Fibroblast of lung (primary cell): ENCODE measurements at regions not wholly inside any gene's neighbourhood (a gene's known extent, or its start where the extent isn't known, plus 50 kb on each side); places are given as distances from the start of the nearest gene placed in this dataset.

Source experiments
- DNase-seq, 2 donors: peaks; one replicate each; pipeline versions ENCODE4 v3.0.0 to v3.0.0-alpha.2; 2010; ENCODE audit warnings: low read depth in 2 of 2
- H2AFZ ChIP-seq: 2 replicates; pipeline ENCODE4 v1.5.1; 2012; ENCODE audit warnings: low read length, control low read depth, inconsistent platforms
- H3K27ac ChIP-seq: 2 replicates; pipeline ENCODE4 v1.5.1; 2011; ENCODE audit warnings: low read length, control low read depth; ENCODE audit not compliant: insufficient read depth
- H3K27me3 ChIP-seq: 2 replicates; pipeline ENCODE4 v1.5.1; 2011; ENCODE audit warnings: mild to moderate bottlenecking, low read length; ENCODE audit not compliant: control insufficient read depth, insufficient read depth
- H3K36me3 ChIP-seq: 2 replicates; pipeline ENCODE4 v1.5.1; 2011; ENCODE audit warnings: low read length; ENCODE audit not compliant: control insufficient read depth, insufficient read depth
- H3K4me1 ChIP-seq: 2 replicates; pipeline ENCODE4 v1.5.1; 2011; ENCODE audit warnings: low read length; ENCODE audit not compliant: control insufficient read depth, insufficient read depth; ENCODE audit errors: extremely low read depth
- H3K4me2 ChIP-seq: 2 replicates; pipeline ENCODE4 v1.5.1; 2011; ENCODE audit warnings: low read length, control low read depth; ENCODE audit not compliant: insufficient read depth; ENCODE audit errors: extremely low read depth
- H3K4me3 ChIP-seq, 4 experiments: fragments of 200-600 bp in 1 of 4; sonication (generic) in 1 of 4; replicated peaks in 1 of 4; 2 replicates each; pipeline ENCODE4 v1.5.1; 2011 to 2016; ENCODE audit warnings: low read length in 4 of 4, low read depth in 3 of 4, mild to moderate bottlenecking in 3 of 4, control low read depth in 2 of 4, inconsistent platforms in 1 of 4, mixed read lengths in 1 of 4; ENCODE audit not compliant: insufficient read depth in 1 of 4; ENCODE audit errors: control extremely low read depth in 1 of 4
- H3K79me2 ChIP-seq: 2 replicates; pipeline ENCODE4 v1.5.1; 2012; ENCODE audit warnings: mild to moderate bottlenecking, low read length, inconsistent platforms; ENCODE audit not compliant: control insufficient read depth, insufficient read depth
- H3K9ac ChIP-seq: 2 replicates; pipeline ENCODE4 v1.5.1; 2011; ENCODE audit warnings: mild to moderate bottlenecking, low read length, control low read depth; ENCODE audit not compliant: insufficient read depth
- H3K9me3 ChIP-seq: 2 replicates; pipeline ENCODE4 v1.5.1; 2012; ENCODE audit warnings: low read depth, low read length; ENCODE audit not compliant: control insufficient read depth, insufficient read depth
- H4K20me1 ChIP-seq: 2 replicates; pipeline ENCODE4 v1.5.1; 2011; ENCODE audit warnings: low read length; ENCODE audit not compliant: control insufficient read depth, insufficient read depth; ENCODE audit errors: extremely low read depth
- EZH2 ChIP-seq: IDR thresholded peaks from 2 replicates; pipeline ENCODE4 v1.5.1; 2012; ENCODE audit warnings: low read length, control low read depth, mild to moderate bottlenecking; ENCODE audit errors: missing control alignments
- TF ChIP-seq, protein P1 (sequence below), 2 donors: IDR thresholded peaks in 1 of 2; conservative IDR thresholded peaks in 1 of 2; 1 replicate in 1 of 2; 2 replicates in 1 of 2; pipeline ENCODE4 v1.5.1; 2011 to 2012; ENCODE audit warnings: low read length in 2 of 2, control low read depth in 1 of 2, inconsistent platforms in 1 of 2, low read depth in 1 of 2, mild to moderate bottlenecking in 1 of 2

- DNase-seq, result no peak
- no peak for TF ChIP-seq EZH2
- TF ChIP-seq, protein P1, sequence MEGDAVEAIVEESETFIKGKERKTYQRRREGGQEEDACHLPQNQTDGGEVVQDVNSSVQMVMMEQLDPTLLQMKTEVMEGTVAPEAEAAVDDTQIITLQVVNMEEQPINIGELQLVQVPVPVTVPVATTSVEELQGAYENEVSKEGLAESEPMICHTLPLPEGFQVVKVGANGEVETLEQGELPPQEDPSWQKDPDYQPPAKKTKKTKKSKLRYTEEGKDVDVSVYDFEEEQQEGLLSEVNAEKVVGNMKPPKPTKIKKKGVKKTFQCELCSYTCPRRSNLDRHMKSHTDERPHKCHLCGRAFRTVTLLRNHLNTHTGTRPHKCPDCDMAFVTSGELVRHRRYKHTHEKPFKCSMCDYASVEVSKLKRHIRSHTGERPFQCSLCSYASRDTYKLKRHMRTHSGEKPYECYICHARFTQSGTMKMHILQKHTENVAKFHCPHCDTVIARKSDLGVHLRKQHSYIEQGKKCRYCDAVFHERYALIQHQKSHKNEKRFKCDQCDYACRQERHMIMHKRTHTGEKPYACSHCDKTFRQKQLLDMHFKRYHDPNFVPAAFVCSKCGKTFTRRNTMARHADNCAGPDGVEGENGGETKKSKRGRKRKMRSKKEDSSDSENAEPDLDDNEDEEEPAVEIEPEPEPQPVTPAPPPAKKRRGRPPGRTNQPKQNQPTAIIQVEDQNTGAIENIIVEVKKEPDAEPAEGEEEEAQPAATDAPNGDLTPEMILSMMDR (conservative IDR thresholded peaks at IDR 0.05 in 1 of 2, IDR thresholded peaks at IDR 0.05 in 1 of 2; ENCODE audit: low read depth in 1 of 2, low read length in 2 of 2), result no peak
- H3K27me3 ChIP-seq, result no peaks in the 10 kb centered on the region
Measured at GRCh38 chr1:238129677-238130076, 239.0 kb upstream of the ZP4 start.

GRCh38 chr1:238123201-238123600, 232.5 kb upstream of the ZP4 start:
- H3K9me3 ChIP-seq, result no peaks in the 10 kb centered on the region
- DNase-seq, result no peak
- no peak overlapping the region for H2AFZ ChIP-seq
- no peaks in the 10 kb centered on the region for H4K20me1 ChIP-seq
- H3K4me2 ChIP-seq, result no peak overlapping the region
- no peak overlapping the region for H3K9ac ChIP-seq
- no peaks in the 10 kb centered on the region for H3K27me3 ChIP-seq
- H3K36me3 ChIP-seq, result no peaks in the 10 kb centered on the region
- no peak for TF ChIP-seq EZH2
- TF ChIP-seq, protein P1 (conservative IDR thresholded peaks at IDR 0.05 in 1 of 2, IDR thresholded peaks at IDR 0.05 in 1 of 2; ENCODE audit: low read depth in 1 of 2, low read length in 2 of 2), result no peak
- no peak overlapping the region for H3K4me3 ChIP-seq
- no peak overlapping the region for H3K27ac ChIP-seq
- no peaks in the 10 kb centered on the region for H3K4me1 ChIP-seq
- H3K79me2 ChIP-seq, result no peaks in the 10 kb centered on the region

More at GRCh38 chr1:238129677-238130076, 239.0 kb upstream of the ZP4 start:
- Histone ChIP-seq H3K79me2 (no peaks in the 10 kb centered on the region), H3K27ac (no peak overlapping the region), H2AFZ (no peak overlapping the region), H4K20me1 (no peaks in the 10 kb centered on the region), H3K9me3 (no peaks in the 10 kb centered on the region), H3K4me2 (no peak overlapping the region), H3K4me3 (no peak overlapping the region), H3K36me3 (no peaks in the 10 kb centered on the region), H3K4me1 (no peaks in the 10 kb centered on the region), H3K9ac (no peak overlapping the region)

DNA sequence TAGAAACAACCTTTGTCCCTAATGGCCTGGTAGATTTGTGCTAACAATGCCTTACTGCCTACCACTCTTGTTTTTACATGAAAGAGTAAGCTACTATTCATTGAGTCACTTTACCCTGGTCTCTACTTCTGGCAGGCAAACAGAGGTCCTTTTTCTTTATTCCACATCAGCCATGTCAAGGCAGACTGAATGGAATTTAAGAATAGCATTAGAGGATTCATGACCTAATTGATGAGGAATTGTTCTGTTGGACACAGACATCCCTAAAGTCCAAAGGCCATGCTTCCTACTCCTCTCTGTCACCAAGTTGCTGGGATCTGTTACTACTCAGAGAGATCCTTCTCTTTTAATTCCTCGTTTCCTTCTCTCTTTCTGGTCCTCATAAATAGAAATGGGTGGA, 229.1 kb upstream of the ZP4 start:
- TF ChIP-seq, protein P1 (conservative IDR thresholded peaks at IDR 0.05 in 1 of 2, IDR thresholded peaks at IDR 0.05 in 1 of 2; ENCODE audit: low read depth in 1 of 2, low read length in 2 of 2), result no peak
- no peak for TF ChIP-seq EZH2
- H3K9ac ChIP-seq, result no peak overlapping the region
- H3K4me1 ChIP-seq, result no peaks in the 10 kb centered on the region
- peak in 1 of 2 donors; percentile 17 for DNase-seq
- no peak overlapping the region for H3K4me3 ChIP-seq
- no peaks in the 10 kb centered on the region for H3K9me3 ChIP-seq
- H4K20me1 ChIP-seq, result no peaks in the 10 kb centered on the region
- H3K4me2 ChIP-seq, result no peak overlapping the region
- no peaks in the 10 kb centered on the region for H3K79me2 ChIP-seq
- no peak overlapping the region for H2AFZ ChIP-seq
- H3K27ac ChIP-seq, result no peak overlapping the region
- no peaks in the 10 kb centered on the region for H3K36me3 ChIP-seq
- no peaks in the 10 kb centered on the region for H3K27me3 ChIP-seq
